ENCODE measurements at regions not wholly inside any gene's neighbourhood (a gene's known extent, or its start where the extent isn't known, plus 50 kb on each side); places are given as distances from the start of the nearest gene placed in this dataset.
A peak's percentile ranks its signal among the peaks of the same experiment; 100 is the strongest.

- no peak overlapping the region for H3K4me3 ChIP-seq (ENCODE audit: low read length)
- no peaks in the 10 kb centered on the region for H3K36me3 ChIP-seq (ENCODE audit: insufficient read depth, low read length)
- no peaks in the 10 kb centered on the region for H3K9me3 Mint-ChIP-seq
- peaks cover 6% of the 10 kb centered on the region for H3K27me3 ChIP-seq (ENCODE audit: insufficient read depth, low read length, poor library complexity, severe bottlenecking)
- DNase-seq = no peak
- no peaks in the 10 kb centered on the region for H3K9me3 ChIP-seq (ENCODE audit: low read length)
- H3K4me1 Mint-ChIP-seq = no peaks in the 10 kb centered on the region
- no peaks in the 10 kb centered on the region for H3K4me1 ChIP-seq (ENCODE audit: insufficient read depth, low read length)
- peaks cover 11 to 39% of the 10 kb centered on the region in 2 donors for H3K27me3 Mint-ChIP-seq
- no peaks in the 10 kb centered on the region for H3K36me3 Mint-ChIP-seq
- H3K4me3 Mint-ChIP-seq = no peak overlapping the region
- no peak overlapping the region for H3K27ac Mint-ChIP-seq
- POLR2A ChIA-PET = no interaction called here
- H3K27ac ChIP-seq (ENCODE audit: low read depth, low read length) = no peak overlapping the region
- CTCF ChIA-PET = no interaction called here
These were observed 297.4 kb upstream of the MGAT5 start for GRCh38 chr2:133956434-133956935.

- H3K4me3 Mint-ChIP-seq = no peak overlapping the region
- DNase-seq = no peak
- H3K27ac Mint-ChIP-seq = no peak overlapping the region
- H3K27me3 ChIP-seq (ENCODE audit: insufficient read depth, low read length, poor library complexity, severe bottlenecking) = peaks cover 6% of the 10 kb centered on the region
- CTCF ChIA-PET = no interaction called here
- H3K9me3 ChIP-seq (ENCODE audit: low read length) = no peaks in the 10 kb centered on the region
- no peaks in the 10 kb centered on the region for H3K9me3 Mint-ChIP-seq
- H3K4me1 Mint-ChIP-seq = no peaks in the 10 kb centered on the region
- H3K4me1 ChIP-seq (ENCODE audit: insufficient read depth, low read length) = no peaks in the 10 kb centered on the region
- POLR2A ChIA-PET = no interaction called here
- H3K4me3 ChIP-seq (ENCODE audit: low read length) = no peak overlapping the region
- H3K27me3 Mint-ChIP-seq = peaks cover 20 to 48% of the 10 kb centered on the region in 2 donors
- H3K36me3 ChIP-seq (ENCODE audit: insufficient read depth, low read length) = no peaks in the 10 kb centered on the region
- H3K27ac ChIP-seq (ENCODE audit: low read depth, low read length) = no peak overlapping the region
- H3K36me3 Mint-ChIP-seq = no peaks in the 10 kb centered on the region
These were observed 296.0 kb upstream of the MGAT5 start for GRCh38 chr2:133957724-133958480.

- POLR2A ChIA-PET = no interaction called here
- H3K9me3 ChIP-seq (ENCODE audit: low read length) = no peaks in the 10 kb centered on the region
- CTCF ChIA-PET = no interaction called here
- H3K36me3 ChIP-seq (ENCODE audit: insufficient read depth, low read length) = no peaks in the 10 kb centered on the region
- Mint-ChIP-seq H3K27me3 (peaks cover 18 to 59% of the 10 kb centered on the region in 2 donors), H3K4me1 (no peaks in the 10 kb centered on the region), H3K4me3 (no peak overlapping the region), H3K9me3 (no peaks in the 10 kb centered on the region), H3K27ac (no peak overlapping the region), H3K36me3 (no peaks in the 10 kb centered on the region)
- H3K4me1 ChIP-seq (ENCODE audit: insufficient read depth, low read length) = no peaks in the 10 kb centered on the region
- no peak for DNase-seq
- peaks cover 6% of the 10 kb centered on the region for H3K27me3 ChIP-seq (ENCODE audit: insufficient read depth, low read length, poor library complexity, severe bottlenecking)
- H3K4me3 ChIP-seq (ENCODE audit: low read length) = no peak overlapping the region
- no peak overlapping the region for H3K27ac ChIP-seq (ENCODE audit: low read depth, low read length)
These were observed 294.8 kb upstream of the MGAT5 start for GRCh38 chr2:133959066-133959465.

GRCh38 chr2:133966720-133967304 is 287.1 kb upstream of the MGAT5 start:
- H3K36me3 ChIP-seq (ENCODE audit: insufficient read depth, low read length) = no peaks in the 10 kb centered on the region
- DNase-seq = no peak
- no peak overlapping the region for H3K4me3 ChIP-seq (ENCODE audit: low read length)
- no peak overlapping the region for H3K27ac Mint-ChIP-seq
- peaks cover 18 to 41% of the 10 kb centered on the region in 2 donors for H3K27me3 Mint-ChIP-seq
- POLR2A ChIA-PET = no interaction called here
- no peak overlapping the region for H3K27ac ChIP-seq (ENCODE audit: low read depth, low read length)
- no peaks in the 10 kb centered on the region for H3K27me3 ChIP-seq (ENCODE audit: insufficient read depth, low read length, poor library complexity, severe bottlenecking)
- no peaks in the 10 kb centered on the region for H3K9me3 ChIP-seq (ENCODE audit: low read length)
- H3K9me3 Mint-ChIP-seq = no peaks in the 10 kb centered on the region
- no peaks in the 10 kb centered on the region for H3K4me1 ChIP-seq (ENCODE audit: insufficient read depth, low read length)
- H3K4me1 Mint-ChIP-seq = no peaks in the 10 kb centered on the region
- no peaks in the 10 kb centered on the region for H3K36me3 Mint-ChIP-seq
- no peak overlapping the region for H3K4me3 Mint-ChIP-seq
- CTCF ChIA-PET = no interaction called here

GRCh38 chr2:133967326-133967725 is 286.5 kb upstream of the MGAT5 start:
- Mint-ChIP-seq H3K27me3 (peaks cover 16 to 41% of the 10 kb centered on the region in 2 donors), H3K9me3 (no peaks in the 10 kb centered on the region), H3K36me3 (no peaks in the 10 kb centered on the region), H3K4me1 (no peaks in the 10 kb centered on the region), H3K27ac (peak overlapping the region in 1 of 8 donors; percentile 47), H3K4me3 (no peak overlapping the region)
- Histone ChIP-seq H3K27ac (ENCODE audit: low read depth, low read length) (no peak overlapping the region), H3K27me3 (ENCODE audit: insufficient read depth, low read length, poor library complexity, severe bottlenecking) (no peaks in the 10 kb centered on the region), H3K9me3 (ENCODE audit: low read length) (no peaks in the 10 kb centered on the region), H3K4me1 (ENCODE audit: insufficient read depth, low read length) (no peaks in the 10 kb centered on the region), H3K4me3 (ENCODE audit: low read length) (no peak overlapping the region), H3K36me3 (ENCODE audit: insufficient read depth, low read length) (no peaks in the 10 kb centered on the region)
- ChIA-PET CTCF (no interaction called here), POLR2A (no interaction called here)
- DNase-seq = no peak

- POLR2A ChIA-PET = no interaction called here
These were observed 285.4 kb upstream of the MGAT5 start for GRCh38 chr2:133968446-133968845.

GRCh38 chr2:133970641-133971040 is 283.2 kb upstream of the MGAT5 start:
- Mint-ChIP-seq H3K4me3 (no peak overlapping the region), H3K4me1 (no peaks in the 10 kb centered on the region), H3K27ac (no peak overlapping the region), H3K9me3 (no peaks in the 10 kb centered on the region), H3K27me3 (peaks cover 10 to 21% of the 10 kb centered on the region in 2 donors), H3K36me3 (no peaks in the 10 kb centered on the region)
- no peaks in the 10 kb centered on the region for H3K27me3 ChIP-seq (ENCODE audit: insufficient read depth, low read length, poor library complexity, severe bottlenecking)
- H3K4me1 ChIP-seq (ENCODE audit: insufficient read depth, low read length) = no peaks in the 10 kb centered on the region
- no peaks in the 10 kb centered on the region for H3K36me3 ChIP-seq (ENCODE audit: insufficient read depth, low read length)
- DNase-seq = no peak
- H3K9me3 ChIP-seq (ENCODE audit: low read length) = no peaks in the 10 kb centered on the region
- POLR2A ChIA-PET = no interaction called here
- CTCF ChIA-PET = no interaction called here
- H3K4me3 ChIP-seq (ENCODE audit: low read length) = no peak overlapping the region
- H3K27ac ChIP-seq (ENCODE audit: low read depth, low read length) = no peak overlapping the region

More at GRCh38 chr2:133968446-133968845, 285.4 kb upstream of the MGAT5 start:
- CTCF ChIA-PET = no interaction called here
- Histone ChIP-seq H3K4me3 (ENCODE audit: low read length) (no peak overlapping the region), H3K36me3 (ENCODE audit: insufficient read depth, low read length) (no peaks in the 10 kb centered on the region), H3K27me3 (ENCODE audit: insufficient read depth, low read length, poor library complexity, severe bottlenecking) (no peaks in the 10 kb centered on the region), H3K4me1 (ENCODE audit: insufficient read depth, low read length) (no peaks in the 10 kb centered on the region), H3K9me3 (ENCODE audit: low read length) (no peaks in the 10 kb centered on the region), H3K27ac (ENCODE audit: low read depth, low read length) (no peak overlapping the region)
- DNase-seq = no peak
- no peaks in the 10 kb centered on the region for H3K4me1 Mint-ChIP-seq
- peaks cover 10 to 30% of the 10 kb centered on the region in 2 donors for H3K27me3 Mint-ChIP-seq
- H3K4me3 Mint-ChIP-seq = no peak overlapping the region
- no peaks in the 10 kb centered on the region for H3K9me3 Mint-ChIP-seq
- no peaks in the 10 kb centered on the region for H3K36me3 Mint-ChIP-seq
- H3K27ac Mint-ChIP-seq = no peak overlapping the region

- no peak overlapping the region for H3K4me3 ChIP-seq (ENCODE audit: low read length)
- H3K27me3 Mint-ChIP-seq = peaks cover 10 to 21% of the 10 kb centered on the region in 2 donors
- H3K27ac ChIP-seq (ENCODE audit: low read depth, low read length) = no peak overlapping the region
- H3K27me3 ChIP-seq (ENCODE audit: insufficient read depth, low read length, poor library complexity, severe bottlenecking) = no peaks in the 10 kb centered on the region
- no peaks in the 10 kb centered on the region for H3K4me1 ChIP-seq (ENCODE audit: insufficient read depth, low read length)
- H3K27ac Mint-ChIP-seq = no peak overlapping the region
- H3K36me3 ChIP-seq (ENCODE audit: insufficient read depth, low read length) = no peaks in the 10 kb centered on the region
- no peaks in the 10 kb centered on the region for H3K36me3 Mint-ChIP-seq
- no peaks in the 10 kb centered on the region for H3K4me1 Mint-ChIP-seq
- no peaks in the 10 kb centered on the region for H3K9me3 ChIP-seq (ENCODE audit: low read length)
- H3K4me3 Mint-ChIP-seq = no peak overlapping the region
- POLR2A ChIA-PET = no interaction called here
- no peaks in the 10 kb centered on the region for H3K9me3 Mint-ChIP-seq
- DNase-seq = no peak
- CTCF ChIA-PET = no interaction called here
These were observed 281.6 kb upstream of the MGAT5 start for GRCh38 chr2:133972297-133972696.
